NCI-H1417 treated with DMSO at 0.1 percent for 48 hours (cell line): ENCODE measurements at regions not wholly inside any gene's neighbourhood (a gene's known extent, or its start where the extent isn't known, plus 50 kb on each side); places are given as distances from the start of the nearest gene placed in this dataset.

Experiments
- DNase-seq: peaks from one replicate; lab custom pipeline; 2025; lab: John Stamatoyannopoulos, UW

DNA sequence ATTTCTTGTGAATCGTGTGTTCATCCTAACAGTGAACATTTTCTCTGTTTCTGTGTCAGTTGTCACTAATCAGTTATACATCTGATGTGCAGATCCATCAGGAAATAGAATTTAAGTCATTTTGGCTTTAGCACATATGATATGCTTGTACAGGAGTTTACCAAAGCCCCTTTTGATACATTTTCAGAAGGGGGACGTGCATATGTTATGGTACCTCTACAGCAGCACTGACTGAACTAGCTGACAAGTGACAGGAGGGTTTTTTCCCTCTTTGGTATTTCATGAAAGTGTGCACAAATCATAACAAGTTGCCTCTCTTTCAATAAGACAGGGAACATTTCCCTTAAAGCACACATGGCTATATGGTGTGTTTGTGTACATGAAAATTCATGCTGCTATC lies 536.5 kb downstream of the PLCL1 start:
- no peak for DNase-seq

DNA sequence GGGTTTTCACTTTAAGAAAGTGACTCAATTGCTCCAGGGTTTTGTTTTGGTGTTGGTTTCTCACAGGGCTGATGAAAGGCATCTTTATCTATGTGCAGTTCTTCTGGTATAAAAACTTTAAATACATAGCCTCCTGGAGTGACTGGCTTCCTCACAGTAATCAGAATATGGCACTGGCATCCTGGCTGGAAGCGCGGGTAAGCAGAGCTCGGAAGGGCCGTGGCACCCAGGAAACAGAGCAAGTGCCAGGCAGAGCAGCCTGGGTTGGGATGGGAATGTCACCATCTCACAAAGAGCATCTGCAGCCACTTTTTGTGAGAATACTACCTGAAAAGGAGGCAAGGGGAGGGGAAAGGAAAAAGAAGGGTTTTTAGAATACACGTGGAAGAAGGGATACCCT lies 534.7 kb downstream of the PLCL1 start:
- no peak for DNase-seq

GRCh38 chr2:198337368-198337767 lies 533.0 kb downstream of the PLCL1 start:
- DNase-seq: peak; percentile 49

DNA sequence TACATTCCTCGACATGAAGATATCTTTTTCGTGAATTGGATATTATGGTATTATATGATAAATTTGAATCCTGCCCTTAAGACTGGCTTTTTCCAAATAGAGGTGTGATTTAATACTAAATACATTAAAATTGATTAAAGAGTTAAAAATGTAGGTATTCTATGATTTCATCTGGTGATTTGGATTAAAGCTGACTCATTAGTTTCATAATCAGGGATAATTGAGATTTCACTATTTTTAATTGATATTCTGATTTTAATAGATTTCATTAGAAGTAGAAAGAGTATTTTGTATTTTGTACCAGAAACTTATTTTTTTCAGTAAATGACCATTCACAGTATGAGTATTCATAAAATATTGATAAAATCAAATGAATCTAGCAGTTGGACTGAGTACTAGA lies 524.1 kb downstream of the PLCL1 start:
- no peak for DNase-seq

DNA sequence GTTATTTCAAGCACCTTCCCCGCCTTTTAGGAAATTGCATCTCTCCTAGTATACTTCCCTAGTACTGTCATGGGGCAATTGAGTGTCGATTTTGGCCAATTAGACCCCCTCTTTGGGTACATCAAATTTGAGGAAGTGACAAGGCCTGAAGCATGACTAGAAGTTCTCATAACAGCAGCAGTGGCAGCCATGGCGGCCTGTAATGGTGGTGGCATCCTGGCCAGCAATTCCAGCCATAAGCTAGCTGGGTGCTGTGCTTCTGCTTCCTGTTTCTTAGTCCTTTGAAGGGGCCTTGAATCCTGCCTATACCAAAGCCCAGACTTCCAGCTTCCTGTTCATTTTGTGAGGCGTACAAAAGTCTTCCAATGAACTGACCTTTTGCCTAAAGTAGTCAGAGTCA lies 523.1 kb downstream of the PLCL1 start:
- no peak for DNase-seq

GRCh38 chr2:198326431-198326830 lies 522.0 kb downstream of the PLCL1 start:
- no peak for DNase-seq

DNA sequence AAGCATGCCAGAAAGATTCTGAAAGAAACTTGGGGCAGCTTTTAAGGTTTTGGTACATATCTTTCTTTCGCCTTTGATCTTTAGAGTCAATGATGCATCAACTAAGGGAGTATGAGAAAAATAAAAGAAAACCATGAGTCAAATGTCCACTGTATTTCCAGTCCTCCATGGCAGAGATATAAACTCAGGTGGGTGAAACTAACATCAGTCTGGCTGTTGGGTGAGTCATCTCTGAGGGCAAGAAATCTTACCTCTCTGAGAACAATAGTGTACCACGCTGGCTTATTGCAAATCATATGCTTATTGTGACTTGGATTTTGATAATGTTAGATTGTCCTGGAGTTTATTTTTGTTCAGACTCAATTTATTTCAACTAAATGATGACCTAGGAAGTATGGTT lies 521.0 kb downstream of the PLCL1 start:
- DNase-seq: no peak

DNA sequence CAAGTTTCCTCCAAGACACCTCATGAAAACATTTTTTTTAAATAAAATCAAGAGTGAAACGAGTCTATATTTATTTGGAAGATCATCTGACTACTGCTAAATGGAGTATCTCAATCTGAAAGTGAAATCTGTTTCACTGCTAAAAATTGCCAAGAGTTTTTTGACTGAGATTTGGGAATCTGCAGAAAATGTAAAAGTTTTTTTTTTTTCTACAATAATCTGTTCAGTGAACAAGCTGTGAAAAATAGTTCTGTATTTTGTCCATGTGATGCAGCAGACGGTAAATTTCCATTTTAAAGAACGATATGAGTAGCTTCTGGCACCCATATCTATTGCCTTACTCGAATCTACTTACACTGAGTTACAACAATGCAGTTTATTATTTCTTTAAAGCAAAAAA lies 519.7 kb downstream of the PLCL1 start:
- DNase-seq: no peak

- DNase-seq: no peak
Observed at GRCh38 chr2:198322275-198322674, 517.9 kb downstream of the PLCL1 start.

GRCh38 chr2:198321522-198322088 lies 517.2 kb downstream of the PLCL1 start:
- DNase-seq: no peak

- no peak for DNase-seq
Observed at GRCh38 chr2:198316852-198317396, 512.5 kb downstream of the PLCL1 start.

DNA sequence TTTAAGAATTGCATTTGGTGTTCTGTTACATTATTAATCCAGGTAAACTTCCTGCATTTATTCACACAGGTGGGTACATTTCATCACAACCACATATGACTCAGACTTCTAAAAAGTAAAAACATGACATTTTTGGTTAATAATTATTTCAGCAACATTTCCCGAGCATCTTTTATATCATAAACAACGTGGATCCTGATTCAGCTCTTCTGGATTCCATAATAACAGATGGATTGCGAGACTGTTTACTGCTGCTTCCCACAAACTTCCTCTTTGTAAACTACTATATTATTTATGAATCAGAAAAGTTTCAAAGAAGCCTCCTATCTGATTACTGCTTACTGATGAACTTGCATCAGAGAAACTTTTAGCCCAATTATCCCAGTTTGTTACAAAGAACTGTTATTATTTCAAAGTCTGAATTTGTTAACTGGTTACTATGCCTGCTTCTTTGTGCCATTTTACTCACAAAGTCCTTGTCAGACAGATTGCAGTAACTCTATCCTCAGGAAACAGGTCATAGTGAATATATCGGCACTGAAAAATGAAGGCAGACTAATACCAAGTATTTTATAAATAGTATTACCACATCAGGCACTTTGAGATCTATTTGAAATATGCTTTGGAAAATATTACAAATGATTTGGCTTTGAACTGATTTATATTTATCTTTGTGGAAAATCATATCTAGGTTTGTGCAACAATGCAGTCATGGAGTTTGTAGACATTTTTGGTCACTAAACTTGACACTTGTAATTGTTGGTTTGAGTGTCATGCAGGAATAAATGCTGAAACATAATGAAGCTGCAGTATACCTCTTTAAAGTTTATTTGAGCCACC lies 511.6 kb downstream of the PLCL1 start:
- DNase-seq: no peak

GRCh38 chr2:198314559-198315153 lies 510.3 kb downstream of the PLCL1 start:
- no peak for DNase-seq

- DNase-seq: no peak
Observed at GRCh38 chr2:198312596-198313483, 508.4 kb downstream of the PLCL1 start.

DNA sequence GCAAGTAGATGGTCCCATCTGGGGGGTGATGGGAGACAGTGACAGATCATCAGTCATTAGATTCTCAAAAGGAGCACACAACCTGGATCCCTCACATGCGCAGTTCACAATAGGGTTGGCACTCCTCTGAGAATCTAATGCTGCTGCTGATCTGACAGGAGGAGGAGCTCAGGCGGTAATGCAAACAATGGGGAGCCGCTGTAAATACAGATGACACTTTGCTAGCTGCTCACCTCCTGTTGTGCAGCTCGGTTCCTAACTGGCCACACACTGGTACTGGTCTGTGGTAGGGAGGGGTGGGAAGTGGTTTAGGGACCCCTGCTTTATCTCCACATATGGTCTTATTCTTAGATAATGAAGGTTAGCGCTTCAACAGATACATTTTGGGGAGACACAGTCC lies 506.6 kb downstream of the PLCL1 start:
- DNase-seq: no peak

DNA sequence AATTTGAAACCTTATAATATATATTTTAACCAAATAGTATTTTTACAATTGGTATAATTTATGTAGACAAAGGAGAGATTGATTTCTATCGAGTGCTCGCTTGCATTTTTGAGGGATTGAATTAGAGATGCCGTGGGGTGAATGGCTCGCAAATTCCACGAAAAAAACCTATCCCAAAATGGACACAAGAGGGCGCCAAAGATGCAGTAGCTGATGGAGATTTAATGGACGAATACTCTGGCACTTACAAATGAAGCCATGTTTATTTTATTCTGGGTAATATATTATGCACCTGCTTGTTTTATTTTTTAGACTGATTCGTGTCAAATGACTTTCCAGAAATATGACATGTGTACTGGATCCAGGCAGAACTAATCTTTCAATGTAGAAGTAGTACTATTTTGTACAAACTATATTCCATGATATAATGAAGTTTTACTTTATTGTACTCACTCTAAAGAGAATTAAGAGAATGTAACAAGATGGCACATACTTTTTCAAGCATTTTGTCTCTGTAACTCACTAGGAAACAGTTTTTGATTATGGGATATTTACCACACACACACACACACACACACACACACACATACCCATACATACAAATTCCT lies 505.4 kb downstream of the PLCL1 start:
- no peak for DNase-seq

DNA sequence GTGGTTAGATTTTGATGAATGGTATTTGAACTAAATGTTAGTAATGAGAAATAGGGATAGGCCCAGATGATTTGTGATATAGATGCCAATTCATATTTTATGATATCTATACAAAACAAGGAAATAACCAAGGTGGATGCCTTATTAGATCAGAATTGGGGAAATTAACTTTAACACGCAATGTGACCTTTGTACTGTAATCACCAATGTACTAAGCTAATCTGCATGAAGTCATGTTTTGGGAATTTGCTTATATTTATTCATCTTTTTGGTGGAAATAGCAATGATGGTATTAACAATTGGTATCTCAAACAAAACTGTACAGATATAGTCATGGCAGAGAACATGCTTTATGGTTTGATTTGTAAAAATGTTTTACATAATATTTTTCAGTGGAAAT lies 504.7 kb downstream of the PLCL1 start:
- no peak for DNase-seq

- no peak for DNase-seq
Observed at GRCh38 chr2:198308368-198308767, 504.0 kb downstream of the PLCL1 start.

DNA sequence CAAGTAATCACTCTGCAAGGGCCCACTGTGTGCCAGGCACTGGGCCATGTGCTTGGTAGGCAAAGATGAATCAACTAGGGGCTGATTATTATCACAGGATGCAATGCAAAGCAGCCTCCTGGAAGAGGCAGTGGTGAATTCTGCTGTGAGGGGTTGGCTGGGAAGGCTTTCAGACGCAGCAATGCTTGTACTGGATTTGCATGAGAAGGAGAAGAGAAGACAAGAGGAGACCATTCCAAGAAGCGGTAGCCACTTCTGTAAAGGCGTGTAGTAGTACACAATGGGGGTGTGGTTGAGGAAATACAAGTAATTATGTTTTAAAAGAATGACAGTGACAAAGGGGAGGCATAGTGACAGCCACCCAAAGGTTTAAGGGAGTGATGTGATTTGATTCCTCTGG lies 502.7 kb downstream of the PLCL1 start:
- no peak for DNase-seq

DNA sequence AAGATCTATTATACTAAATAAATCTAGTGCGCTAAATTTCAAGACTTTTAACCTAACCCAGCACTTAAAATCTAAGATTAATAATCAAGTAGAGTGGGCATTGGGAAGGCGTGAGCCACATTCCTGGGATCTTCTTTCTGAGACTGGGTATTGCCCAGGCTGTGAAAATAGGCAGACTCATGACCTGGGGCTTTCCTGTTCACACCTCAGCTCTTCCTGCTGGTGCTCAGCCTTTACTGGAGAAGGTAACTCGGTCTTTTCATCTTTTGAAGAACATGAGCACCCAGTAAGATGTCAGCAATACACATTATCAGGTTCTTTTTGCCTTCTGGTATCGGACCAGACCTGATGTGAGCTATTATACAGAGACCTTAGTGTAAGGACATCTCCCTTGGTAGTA lies 500.5 kb downstream of the PLCL1 start:
- no peak for DNase-seq

GRCh38 chr2:198297350-198297749 lies 493.0 kb downstream of the PLCL1 start:
- no peak for DNase-seq
